ENCODE measurements at regions not wholly inside any gene's neighbourhood (a gene's known extent, or its start where the extent isn't known, plus 50 kb on each side); places are given as distances from the start of the nearest gene placed in this dataset.

GRCh38 chr7:81887098-81888090 is 117.5 kb upstream of the HGF start:
- peak; percentile 11 for DNase-seq (ENCODE audit: low read depth)
- no peak overlapping the region for H3K4me3 ChIP-seq (ENCODE audit: low read depth, low read length)
- no peak for TF ChIP-seq CTCF (conservative IDR thresholded peaks at IDR 0.05; ENCODE audit: low read depth, low read length)

- TF ChIP-seq CTCF (conservative IDR thresholded peaks at IDR 0.05; ENCODE audit: low read depth, low read length): no peak
- H3K4me3 ChIP-seq (ENCODE audit: low read depth, low read length): no peak overlapping the region
- no peak for DNase-seq (ENCODE audit: low read depth)
These were observed 116.4 kb upstream of the HGF start for GRCh38 chr7:81886211-81886764.

DNA sequence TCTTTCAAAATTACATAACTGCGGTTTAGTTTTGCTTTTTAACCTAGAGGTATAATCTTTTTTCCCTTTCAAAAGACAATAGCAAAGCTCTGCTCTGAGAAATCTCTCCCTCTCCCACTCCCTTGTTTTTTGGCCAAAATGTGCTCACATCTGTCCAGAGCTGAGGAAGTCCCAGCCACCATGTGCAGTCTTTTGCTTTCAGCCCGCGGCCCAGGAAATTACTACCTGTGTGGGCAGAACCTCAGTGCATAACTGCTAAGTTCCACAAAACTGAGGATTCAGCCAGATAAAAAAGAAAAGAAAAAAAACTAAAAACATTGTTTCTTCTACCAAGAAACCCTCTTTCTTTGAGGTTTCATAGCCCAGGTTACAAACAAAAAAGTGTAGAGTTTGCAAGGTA is 115.0 kb upstream of the HGF start:
- DNase-seq (ENCODE audit: low read depth): no peak
- no peak overlapping the region for H3K4me3 ChIP-seq (ENCODE audit: low read depth, low read length)
- TF ChIP-seq CTCF (conservative IDR thresholded peaks at IDR 0.05; ENCODE audit: low read depth, low read length): no peak

DNA sequence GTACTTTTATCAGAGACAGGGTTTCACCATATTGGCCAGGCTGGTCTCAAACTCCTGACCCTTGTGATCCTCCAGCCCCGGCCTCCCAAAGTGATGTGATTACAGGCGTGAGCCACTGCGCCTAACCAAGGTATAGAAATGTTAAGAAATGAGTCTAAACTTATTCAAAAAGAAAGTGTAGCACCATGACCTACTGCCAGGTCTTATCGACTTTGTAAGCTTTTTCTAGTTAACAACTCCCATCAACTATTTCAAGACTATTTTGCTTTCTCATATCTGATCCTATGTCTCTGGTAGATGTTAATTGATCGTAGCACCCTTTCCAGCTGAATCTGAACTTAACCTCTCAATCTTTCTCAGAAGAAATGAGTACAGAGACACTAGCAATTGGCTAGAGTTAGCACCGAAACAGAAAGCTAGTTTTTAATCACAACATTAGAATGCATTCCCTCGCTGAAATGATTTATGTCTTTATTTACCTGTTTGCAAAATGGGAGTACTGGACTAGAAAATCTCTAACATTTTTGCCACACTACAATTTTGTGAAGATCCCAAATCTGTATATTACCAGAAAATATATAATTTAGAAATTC is 114.0 kb upstream of the HGF start:
- no peak for TF ChIP-seq CTCF (conservative IDR thresholded peaks at IDR 0.05; ENCODE audit: low read depth, low read length)

GRCh38 chr7:81882086-81882485 is 112.2 kb upstream of the HGF start:
- no peak for TF ChIP-seq CTCF (conservative IDR thresholded peaks at IDR 0.05; ENCODE audit: low read depth, low read length)
- no peak overlapping the region for H3K4me3 ChIP-seq (ENCODE audit: low read depth, low read length)
- peak; percentile 74 for DNase-seq (ENCODE audit: low read depth)

More for the DNA sequence above, 114.0 kb upstream of the HGF start:
- no peak for DNase-seq (ENCODE audit: low read depth)
- H3K4me3 ChIP-seq (ENCODE audit: low read depth, low read length): no peak overlapping the region

DNA sequence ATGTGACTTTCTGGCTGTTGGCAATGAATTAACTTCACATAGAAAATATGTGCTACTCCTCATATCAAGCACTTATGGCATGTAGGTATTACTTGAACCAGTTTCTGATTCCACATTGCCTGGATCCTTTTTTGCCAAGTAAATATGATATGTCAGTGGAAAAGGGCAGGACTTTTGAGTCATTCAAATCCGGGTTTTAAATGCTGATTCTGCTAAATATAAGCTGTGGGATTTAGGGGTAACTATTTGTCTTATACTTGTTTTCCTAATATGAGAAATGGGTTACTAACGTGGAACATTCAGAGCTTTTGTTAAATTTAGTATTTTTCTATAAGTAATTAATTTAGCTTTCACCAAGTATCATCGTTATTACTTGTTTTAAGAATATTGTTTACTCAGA is 108.0 kb upstream of the HGF start:
- DNase-seq (ENCODE audit: low read depth): no peak
- no peak for TF ChIP-seq CTCF (conservative IDR thresholded peaks at IDR 0.05; ENCODE audit: low read depth, low read length)
- no peak overlapping the region for H3K4me3 ChIP-seq (ENCODE audit: low read depth, low read length)
